Fibroblast of skin of abdomen (primary cell): ENCODE measurements at regions not wholly inside any gene's neighbourhood (a gene's known extent, or its start where the extent isn't known, plus 50 kb on each side); places are given as distances from the start of the nearest gene placed in this dataset.
"Not testable (repeated sequence)": the region's sequence is repeated elsewhere in the genome, so short reads cannot be mapped to it uniquely, and the experiment has no call there.

Experiments used
- DNase-seq: peaks from one replicate; pipeline ENCODE4 v3.0.0-alpha.2; 2013

DNA sequence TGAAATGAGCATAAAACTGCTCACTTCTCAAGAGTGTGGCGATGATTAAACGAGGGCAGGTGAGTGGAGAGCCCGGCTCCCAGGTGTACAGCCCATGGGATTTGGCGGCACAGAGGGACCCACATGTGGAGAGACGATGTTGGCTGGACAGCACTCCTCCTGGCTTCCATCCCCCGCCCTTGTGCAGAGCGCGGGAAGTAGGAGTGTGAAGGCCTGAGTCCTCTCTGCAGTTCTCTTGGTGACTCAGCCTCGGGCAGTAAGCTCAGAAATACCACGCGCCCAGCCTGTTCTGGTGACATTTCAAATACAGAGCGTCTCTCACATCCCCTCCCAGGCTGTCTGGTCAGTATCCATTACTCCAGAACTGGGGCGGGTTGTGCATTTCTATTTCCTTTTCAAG is 94.2 kb upstream of the SRSF6 start:
- DNase-seq: no peak

DNA sequence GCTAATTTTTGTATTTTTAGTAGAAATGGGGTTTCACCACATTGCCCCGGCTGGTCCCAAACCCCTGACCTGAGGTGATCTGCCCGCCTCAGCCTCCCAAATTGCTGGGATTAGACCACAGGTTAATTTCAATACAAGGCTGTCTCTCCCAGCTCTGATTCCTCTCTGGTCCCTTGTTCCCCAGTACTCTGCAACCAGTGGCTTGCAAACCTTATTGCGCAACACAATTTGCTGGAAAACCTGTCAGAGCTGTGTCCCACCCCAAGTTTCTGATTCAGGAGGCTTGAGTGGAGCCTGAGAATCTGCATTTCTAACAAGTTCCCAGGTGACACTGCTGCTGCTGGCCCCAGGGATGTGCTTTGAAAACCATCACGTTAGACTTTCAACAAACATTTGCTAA is 96.2 kb upstream of the SRSF6 start:
- no peak for DNase-seq

GRCh38 chr20:43360016-43360415 is 97.7 kb upstream of the SRSF6 start:
- no peak for DNase-seq

GRCh38 chr20:43358811-43359210 is 98.9 kb upstream of the SRSF6 start:
- no peak for DNase-seq

GRCh38 chr20:43357352-43357751 is 100.3 kb upstream of the SRSF6 start:
- DNase-seq: no peak

DNA sequence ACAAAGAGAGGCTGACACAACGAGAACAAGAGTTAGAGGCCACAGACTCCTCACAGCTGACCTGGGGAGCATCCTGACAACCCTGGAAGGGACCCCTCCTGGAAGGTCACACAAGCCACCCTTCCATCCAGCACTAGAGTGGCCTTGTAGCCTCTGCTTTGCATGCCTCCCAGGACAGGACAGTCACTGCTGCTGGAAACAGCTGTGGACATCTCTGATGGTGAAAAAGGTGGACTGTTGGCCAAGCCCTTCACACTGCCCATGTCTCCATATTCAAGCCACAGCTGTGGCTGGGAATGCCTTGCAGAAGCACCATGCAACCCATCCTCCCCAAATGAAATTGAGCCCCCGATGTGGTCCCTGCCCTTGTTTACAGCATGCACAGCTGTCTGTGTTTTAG is 102.1 kb upstream of the SRSF6 start:
- DNase-seq: no peak

DNA sequence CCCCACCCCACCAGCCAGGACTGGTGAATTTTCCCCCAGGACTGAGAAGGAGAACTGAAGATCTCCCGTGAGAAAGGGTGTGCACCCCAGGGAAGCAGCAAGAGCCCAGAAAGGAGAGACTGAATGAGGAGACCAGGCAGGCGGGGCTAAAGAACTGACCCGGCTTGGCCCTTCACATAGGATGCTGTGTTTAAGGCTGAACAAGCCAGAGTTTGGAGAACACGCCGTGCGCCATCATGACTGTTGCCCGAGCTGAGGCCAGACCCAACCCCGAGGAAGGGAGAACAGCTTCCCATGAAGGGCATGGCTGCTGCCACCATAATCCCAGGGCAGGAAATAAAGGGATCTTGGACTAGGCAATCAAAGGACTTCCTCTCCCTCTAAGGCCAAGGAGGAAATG is 104.7 kb upstream of the SRSF6 start:
- DNase-seq: no peak

- not testable (repeated sequence) for DNase-seq
Measured at GRCh38 chr20:43350694-43351093, 107.0 kb upstream of the SRSF6 start.

DNA sequence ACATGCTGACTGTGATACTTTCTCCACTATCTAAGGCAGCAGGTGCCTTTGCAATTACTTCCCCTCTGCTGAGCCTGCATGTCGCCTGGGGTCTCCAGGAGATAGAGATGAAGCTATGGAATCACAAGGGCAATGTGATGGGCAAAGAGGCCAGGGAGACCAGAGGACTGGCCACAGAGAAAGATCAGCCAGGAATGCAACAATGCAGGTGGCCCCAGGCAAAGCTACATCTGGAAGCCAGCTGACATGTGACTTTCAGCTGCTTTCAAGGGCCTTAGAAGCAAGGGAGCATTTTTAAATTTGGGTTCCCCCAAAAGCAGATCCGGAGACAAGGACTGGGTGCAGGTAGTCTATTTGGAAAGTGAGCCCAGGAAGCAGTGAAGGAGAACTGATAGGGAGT is 107.9 kb upstream of the SRSF6 start:
- no peak for DNase-seq

DNA sequence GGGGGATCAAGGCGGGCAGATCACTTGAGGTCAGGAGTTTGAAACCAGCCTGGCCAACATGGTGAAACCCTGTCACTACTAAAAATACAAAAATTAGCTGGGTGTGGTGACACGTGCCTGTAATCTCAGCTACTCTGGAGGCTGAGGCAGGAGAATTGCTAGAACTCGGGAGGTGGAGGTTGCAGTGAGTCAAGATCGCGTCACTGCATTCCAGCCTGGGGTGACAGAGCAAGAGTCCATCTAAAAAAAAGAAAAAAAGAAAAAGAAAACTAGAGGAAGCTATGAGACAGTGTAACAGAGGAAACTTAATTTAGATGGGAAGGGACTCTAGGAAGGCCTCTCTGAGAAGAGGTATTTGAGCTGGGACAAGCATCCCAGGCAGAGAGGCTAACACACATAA is 109.9 kb upstream of the SRSF6 start:
- not testable (repeated sequence) for DNase-seq

GRCh38 chr20:43345676-43346075 is 112.0 kb upstream of the SRSF6 start:
- no peak for DNase-seq

DNA sequence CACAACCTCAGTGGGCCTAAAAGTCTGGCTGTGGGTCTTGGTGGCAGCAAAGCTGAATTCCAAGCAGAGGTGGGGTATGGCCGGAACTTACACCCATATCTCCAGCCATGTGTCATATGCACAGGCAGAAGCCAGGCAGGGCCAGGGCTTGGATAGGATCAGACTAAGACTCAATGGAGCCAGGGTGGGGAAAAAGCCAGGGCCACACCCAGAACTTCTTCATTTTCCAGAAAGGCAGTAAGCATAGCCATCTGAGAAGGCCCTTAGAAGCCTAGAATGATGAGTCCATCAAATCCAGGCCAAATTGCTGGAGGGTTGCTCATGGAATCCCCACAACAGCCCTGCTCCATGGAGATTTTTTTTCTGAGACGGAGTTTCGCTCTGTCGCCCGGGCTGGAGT is 116.2 kb upstream of the SRSF6 start:
- DNase-seq: no peak

GRCh38 chr20:43337036-43337435 is 120.7 kb upstream of the SRSF6 start:
- DNase-seq: no peak

- no peak for DNase-seq
Measured at GRCh38 chr20:43334080-43334479, 123.6 kb upstream of the SRSF6 start.

- no peak for DNase-seq
Measured at GRCh38 chr20:43331906-43332305, 125.8 kb upstream of the SRSF6 start.

DNA sequence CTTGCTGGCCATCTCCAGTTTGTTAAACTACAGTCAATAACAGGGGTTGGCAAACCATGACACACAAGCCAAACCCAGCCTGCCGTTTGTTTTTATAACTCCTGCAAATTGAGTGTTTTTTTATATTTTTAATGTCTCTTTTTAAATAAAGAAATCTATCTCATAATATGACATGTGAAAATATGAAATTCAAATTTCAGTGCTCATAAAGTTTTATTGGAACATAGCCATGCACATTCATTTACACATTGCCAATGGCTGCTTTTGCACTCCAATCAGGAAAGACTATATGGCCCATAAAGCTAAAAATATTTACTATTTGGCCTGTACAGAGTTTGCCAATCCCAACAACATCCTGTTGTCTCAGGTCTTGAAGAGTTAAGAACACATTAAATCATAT is 129.0 kb upstream of the SRSF6 start:
- DNase-seq: no peak

GRCh38 chr20:43327234-43327633 is 130.5 kb upstream of the SRSF6 start:
- not testable (repeated sequence) for DNase-seq

DNA sequence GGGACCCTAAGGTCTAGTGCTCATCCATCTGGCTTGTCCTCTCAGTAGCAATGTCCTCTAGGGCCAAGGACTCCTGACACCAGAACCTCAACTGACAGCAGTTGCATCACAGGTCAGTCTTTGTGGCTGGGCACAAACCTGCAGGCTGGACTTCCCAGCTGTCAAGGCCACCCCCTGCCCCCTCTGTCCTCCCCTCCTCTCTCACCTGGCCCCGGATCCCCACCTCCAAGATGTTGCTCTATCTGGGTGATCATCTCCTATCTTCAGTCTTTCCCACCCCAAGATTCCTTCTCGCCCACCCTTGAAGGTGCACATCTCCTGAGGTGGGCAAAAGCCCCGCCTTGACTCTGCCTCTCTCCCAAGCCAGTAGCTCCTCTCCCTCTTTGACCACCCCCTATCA is 131.8 kb upstream of the SRSF6 start:
- no peak for DNase-seq

- no peak for DNase-seq
Measured at GRCh38 chr20:43323592-43323991, 133.9 kb upstream of the PTPRT start.

- DNase-seq: peak; percentile 50
Measured at GRCh38 chr20:43322851-43323250, 133.1 kb upstream of the PTPRT start.

DNA sequence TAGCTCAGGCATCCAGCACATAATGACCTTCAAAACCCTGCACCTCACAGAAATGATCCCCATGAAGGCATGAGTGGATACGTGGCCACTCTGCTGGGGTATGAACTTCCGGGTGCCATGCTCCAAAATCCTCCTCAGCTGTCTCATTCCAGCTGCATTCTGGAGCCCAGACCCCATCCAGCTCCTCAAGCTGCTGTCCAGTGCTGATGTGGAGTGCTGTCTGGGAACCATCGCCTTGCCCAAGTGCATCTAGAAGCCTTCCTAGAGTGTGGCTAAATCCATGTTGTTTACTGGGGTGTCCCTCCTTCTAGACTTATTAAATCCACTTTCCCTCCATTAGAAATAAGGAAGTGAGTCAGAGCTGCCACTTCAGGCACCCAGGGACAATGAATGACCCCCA is 130.8 kb upstream of the PTPRT start:
- no peak for DNase-seq

- no peak for DNase-seq
Measured at GRCh38 chr20:43318755-43319297, 129.1 kb upstream of the PTPRT start.

DNA sequence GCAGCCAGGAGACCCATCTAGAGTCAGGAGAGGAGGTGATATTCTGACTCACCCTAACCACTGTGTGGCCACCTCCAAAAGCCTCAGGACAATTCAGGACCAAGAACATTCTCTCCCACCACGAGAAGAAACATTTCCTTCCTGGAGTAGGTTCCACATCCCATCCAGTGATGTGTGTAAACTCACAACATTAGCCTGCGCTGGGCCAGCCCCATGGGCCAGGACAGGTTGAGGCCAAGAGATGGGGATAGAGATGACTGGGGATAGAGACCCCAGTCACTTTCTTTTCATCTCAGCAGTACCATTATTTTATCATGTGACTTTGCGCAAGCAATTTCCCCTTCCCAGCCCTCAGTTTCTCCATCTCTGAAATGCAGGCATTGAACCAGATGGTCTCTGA is 126.6 kb upstream of the PTPRT start:
- DNase-seq: no peak

DNA sequence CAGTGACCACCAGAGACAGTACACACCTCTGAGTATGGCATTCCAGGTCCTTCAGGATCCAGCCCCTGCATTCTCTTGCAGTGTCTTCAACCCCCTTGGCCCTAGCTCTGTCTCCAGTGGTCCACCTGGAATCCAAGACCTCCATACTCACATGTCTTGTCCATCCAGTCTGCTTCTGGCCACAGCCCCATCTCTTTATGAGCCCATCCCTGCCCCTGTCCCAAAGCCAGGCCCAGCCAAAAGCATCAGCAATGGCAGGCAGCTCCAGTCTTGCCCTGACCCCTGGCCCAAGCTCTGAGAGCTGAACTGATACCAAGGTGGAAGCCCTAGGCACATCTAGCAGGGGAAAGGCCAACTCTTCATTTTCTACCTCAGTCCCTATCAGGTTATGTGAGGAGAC is 119.6 kb upstream of the PTPRT start:
- no peak for DNase-seq

GRCh38 chr20:43306837-43307236 is 117.1 kb upstream of the PTPRT start:
- no peak for DNase-seq

DNA sequence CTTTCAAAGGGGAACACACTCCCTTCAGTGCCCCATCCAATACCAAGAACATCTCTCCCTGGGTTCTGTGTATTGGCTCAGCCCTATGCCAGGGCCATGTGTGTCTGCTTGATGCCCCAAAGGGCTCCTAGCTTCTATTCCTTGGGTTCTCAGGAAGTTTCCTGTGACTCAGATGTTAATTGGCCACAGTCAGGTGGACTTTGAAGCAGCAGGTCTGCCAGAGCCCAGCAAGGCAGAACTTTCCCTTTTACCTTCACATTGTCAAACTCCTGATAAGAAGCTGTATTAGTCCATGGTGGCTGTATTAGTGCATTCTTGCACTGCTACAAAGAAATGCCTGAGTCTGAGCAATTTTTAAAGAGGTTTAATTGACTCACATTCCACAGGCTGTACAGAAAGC is 116.0 kb upstream of the PTPRT start:
- no peak for DNase-seq
